ENCODE measurements at regions not wholly inside any gene's neighbourhood (a gene's known extent, or its start where the extent isn't known, plus 50 kb on each side); places are given as distances from the start of the nearest gene placed in this dataset.

DNA sequence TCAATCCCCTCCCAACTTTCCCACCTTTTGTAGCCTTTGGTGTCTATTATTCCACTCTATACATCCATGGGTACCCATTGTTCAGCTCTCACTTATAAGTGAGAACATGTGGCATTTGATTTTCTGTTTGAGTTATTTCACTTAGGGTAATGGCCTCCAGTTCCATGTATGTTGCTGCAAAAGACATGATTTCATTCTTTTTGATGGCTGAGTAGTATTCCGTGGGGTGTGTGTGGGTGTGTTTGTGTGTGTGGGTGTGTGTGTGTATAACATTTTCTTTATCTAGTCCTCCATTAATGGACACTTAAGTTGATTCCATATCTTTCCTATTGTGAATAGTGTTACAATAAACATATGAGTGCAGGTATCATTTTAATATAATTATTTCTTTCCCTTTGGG, 157.5 kb upstream of the FSTL4 start:
- H3K27ac ChIP-seq (ENCODE audit: low read depth, low read length): no peak overlapping the region
- no peak overlapping the region for H2BK5ac ChIP-seq (ENCODE audit: low read depth, low read length)
- H3K79me1 ChIP-seq (ENCODE audit: low read depth, low read length): no peaks in the 10 kb centered on the region
- FAIRE-seq (no peak), DNase-seq (ENCODE audit: low read depth in 1 of 2, low spot score in 2 of 2) (no peak)
- WGBS, 2 experiments (ENCODE audit: extremely low coverage in 1 of 2, insufficient coverage in 1 of 2, insufficient read length in 1 of 2, insufficient replicate concordance in 2 of 2, low coverage in 1 of 2, low lambda C conversion rate in 2 of 2, missing lambda C conversion rate in 1 of 2): 76% methylated on average over 1 of the region's 1 CpG; no CpG with 5 or more reads in 1 of the 2 experiments
- H4K8ac ChIP-seq (ENCODE audit: extremely low read depth, insufficient read depth, low read length): no peak overlapping the region
- H3K4me3 ChIP-seq (ENCODE audit: extremely low read depth in 1 of 4, insufficient read depth in 2 of 4, low read depth in 3 of 4, low read length in 4 of 4): no peak overlapping the region
- no peak overlapping the region for H3K9ac ChIP-seq (replicated peaks in 1 of 4; ENCODE audit: extremely low read depth in 1 of 4, low read depth in 3 of 4, low read length in 3 of 4)
- no peaks in the 10 kb centered on the region for H3K79me2 ChIP-seq (ENCODE audit: control insufficient read depth in 1 of 2, insufficient read depth in 2 of 2, low read length in 2 of 2)
- H4K5ac ChIP-seq (ENCODE audit: insufficient read length, low read depth, low read length): no peak overlapping the region
- no peaks in the 10 kb centered on the region for H3K4me1 ChIP-seq (replicated peaks in 1 of 4; ENCODE audit: control insufficient read depth in 3 of 4, insufficient read depth in 4 of 4, low read length in 3 of 4)
- no peak overlapping the region for H3K23ac ChIP-seq (ENCODE audit: insufficient read length)
- H3K4me2 ChIP-seq (ENCODE audit: insufficient read depth in 1 of 2, low read depth in 2 of 2, low read length in 2 of 2): no peak overlapping the region
- no peaks in the 10 kb centered on the region for H3K23me2 ChIP-seq (ENCODE audit: low read depth, low read length)
- no peak overlapping the region for H4K91ac ChIP-seq (replicated peaks; ENCODE audit: insufficient read length, low read length)
- H2AK5ac ChIP-seq (ENCODE audit: low read depth, low read length): no peak overlapping the region
- H2BK120ac ChIP-seq (replicated peaks; ENCODE audit: low read depth, low read length): no peak overlapping the region
- H4K20me1 ChIP-seq (replicated peaks in 1 of 2; ENCODE audit: control insufficient read depth in 1 of 2, insufficient read depth in 2 of 2, low read length in 2 of 2): no peaks in the 10 kb centered on the region
- H2AFZ ChIP-seq (ENCODE audit: low read length): no peak overlapping the region
- H3K36me3 ChIP-seq (ENCODE audit: control insufficient read depth in 2 of 4, insufficient read depth in 4 of 4, low read length in 3 of 4): no peaks in the 10 kb centered on the region
- H2BK15ac ChIP-seq (ENCODE audit: low read length): no peak overlapping the region
- CTCF ChIA-PET (ENCODE audit: partially characterized antibody): interaction anchor here (1.1 to 1.6 kb wide), 3 partner anchors 15 to 448 kb away, joined by 3 to 16 read pairs (median 6); no protein-coding TSS in a partner anchor
- no peak overlapping the region for H2BK12ac ChIP-seq (ENCODE audit: low read depth, low read length)
- POLR2A ChIA-PET (ENCODE audit: partially characterized antibody): no interaction called here
- H3K27me3 ChIP-seq (replicated peaks in 1 of 4; ENCODE audit: control insufficient read depth in 3 of 4, extremely low read depth in 1 of 4, insufficient read depth in 3 of 4, low read length in 3 of 4): no peaks in the 10 kb centered on the region; a peak in 1 of 7 replicates
- no peak overlapping the region for H3K4ac ChIP-seq (replicated peaks; ENCODE audit: insufficient read length, low read depth, low read length)
- no peak overlapping the region for H2BK20ac ChIP-seq (ENCODE audit: low read length)
- H3K14ac ChIP-seq (ENCODE audit: insufficient read length): no peak overlapping the region
- H3K18ac ChIP-seq (ENCODE audit: extremely low read depth, low read length): no peak overlapping the region
- no peaks in the 10 kb centered on the region; a peak in 1 of 4 replicates for H3K9me3 ChIP-seq (ENCODE audit: insufficient read depth in 2 of 2, low read depth in 1 of 2, low read length in 1 of 2)
- H3K56ac ChIP-seq (replicated peaks; ENCODE audit: insufficient read length, low read depth, low read length): no peak overlapping the region
- TF ChIP-seq POU5F1 (IDR thresholded peaks at IDR 0.05; ENCODE audit: low read depth, low read length): no peak
- TF ChIP-seq SIRT6 (IDR thresholded peaks at IDR 0.05; ENCODE audit: low read length): no peak
- TF ChIP-seq ASH2L (IDR thresholded peaks at IDR 0.05; ENCODE audit: low read length): no peak
- TF ChIP-seq CTBP2 (IDR thresholded peaks at IDR 0.05; ENCODE audit: borderline replicate concordance, insufficient read depth, insufficient read length, low read length): no peak
- no peak for TF ChIP-seq NANOG (IDR thresholded peaks at IDR 0.05; ENCODE audit: insufficient read depth, low read depth, low read length, poor library complexity, severe bottlenecking)
- TF ChIP-seq SIN3A (conservative IDR thresholded peaks at IDR 0.05 in 1 of 2, IDR thresholded peaks at IDR 0.05 in 1 of 2; ENCODE audit: low read depth in 1 of 2, low read length in 2 of 2): no peak
